ENCODE measurements at regions not wholly inside any gene's neighbourhood (a gene's known extent, or its start where the extent isn't known, plus 50 kb on each side); places are given as distances from the start of the nearest gene placed in this dataset.
"Not testable (repeated sequence)": the region's sequence is repeated elsewhere in the genome, so short reads cannot be mapped to it uniquely, and the experiment has no call there.

DNA sequence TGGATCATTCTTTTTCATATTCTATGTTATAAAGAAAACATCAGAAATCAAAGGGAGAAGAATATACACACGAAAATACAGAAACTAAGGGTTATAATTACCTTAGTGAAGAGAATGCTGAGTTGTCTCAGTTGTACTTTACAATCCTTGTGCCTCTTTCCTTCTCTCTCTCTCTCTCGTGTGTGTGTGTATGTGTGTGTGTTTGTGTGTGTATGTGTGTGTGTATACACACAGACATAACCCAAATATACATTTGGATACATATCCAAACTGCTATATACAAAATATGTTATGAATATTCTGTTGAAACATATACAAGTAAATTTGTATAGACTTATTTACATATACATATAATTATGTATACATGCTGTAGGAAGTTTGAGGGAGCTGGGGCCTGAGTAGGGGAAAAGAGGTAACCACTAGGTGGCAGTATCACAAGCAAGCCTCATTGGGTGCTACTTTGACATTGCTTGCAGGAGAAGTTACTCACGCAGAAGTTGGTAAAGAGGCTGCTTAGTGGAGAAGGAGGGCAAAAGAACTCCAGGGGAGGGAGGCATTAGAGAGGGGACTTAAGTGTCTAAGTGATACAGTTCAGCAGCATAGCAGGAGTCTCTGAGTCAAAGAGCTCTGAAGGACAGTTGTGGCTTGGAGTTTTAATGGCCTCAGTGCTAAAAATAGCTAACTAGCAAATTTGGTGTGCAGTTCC is 465.1 kb upstream of the PCDH20 start:
- CTCF ChIA-PET: interaction anchor here (0.7 to 2.9 kb wide), 6 partner anchors 8 to 75 kb away, joined by 3 to 65 read pairs (median 4); no protein-coding TSS in a partner anchor
- POLR2A ChIA-PET: no interaction called here
- Histone ChIP-seq H3K4me3 (replicated peaks in 1 of 3; ENCODE audit: insufficient read depth in 1 of 3, low read depth in 1 of 3, low read length in 3 of 3) (no peak overlapping the region), H3K27ac (ENCODE audit: insufficient read depth, low read depth, low read length) (no peak overlapping the region), H3K9me3 (replicated peaks; ENCODE audit: control insufficient read depth, insufficient read depth, low read length) (no peaks in the 10 kb centered on the region), H3K9me1 (replicated peaks; ENCODE audit: control insufficient read depth, extremely low read depth, insufficient read depth, low read length) (no peaks in the 10 kb centered on the region), H3K4me2 (ENCODE audit: insufficient read depth, low read length) (no peak overlapping the region), H3K27me3 (ENCODE audit: control insufficient read depth in 2 of 2, insufficient read depth in 2 of 2, low read length in 2 of 2) (no peaks in the 10 kb centered on the region), H2AFZ (ENCODE audit: low read depth, low read length) (no peak overlapping the region), H4K20me1 (replicated peaks; ENCODE audit: control insufficient read depth, extremely low read depth, insufficient read depth, low read length) (no peaks in the 10 kb centered on the region), H3K4me1 (ENCODE audit: control insufficient read depth, extremely low read depth, insufficient read depth, low read length) (no peaks in the 10 kb centered on the region), H3K9ac (replicated peaks; ENCODE audit: extremely low read depth, insufficient read depth, low read length) (no peak overlapping the region), H3K79me2 (ENCODE audit: control insufficient read depth, insufficient read depth, low read length) (no peaks in the 10 kb centered on the region), H3K36me3 (ENCODE audit: control insufficient read depth in 2 of 2, extremely low read depth in 1 of 2, insufficient read depth in 2 of 2, low read length in 2 of 2) (no peaks in the 10 kb centered on the region)
- DNase-seq (ENCODE audit: low read depth, low spot score): peak; percentile 58
- TF ChIP-seq GATA2 (IDR thresholded peaks at IDR 0.05; ENCODE audit: insufficient read depth, insufficient read length, low read depth, low read length) (no peak), JUN (IDR thresholded peaks at IDR 0.05; ENCODE audit: borderline replicate concordance, insufficient read depth, insufficient read length, low read depth) (no peak)
- TF ChIP-seq, protein P1, sequence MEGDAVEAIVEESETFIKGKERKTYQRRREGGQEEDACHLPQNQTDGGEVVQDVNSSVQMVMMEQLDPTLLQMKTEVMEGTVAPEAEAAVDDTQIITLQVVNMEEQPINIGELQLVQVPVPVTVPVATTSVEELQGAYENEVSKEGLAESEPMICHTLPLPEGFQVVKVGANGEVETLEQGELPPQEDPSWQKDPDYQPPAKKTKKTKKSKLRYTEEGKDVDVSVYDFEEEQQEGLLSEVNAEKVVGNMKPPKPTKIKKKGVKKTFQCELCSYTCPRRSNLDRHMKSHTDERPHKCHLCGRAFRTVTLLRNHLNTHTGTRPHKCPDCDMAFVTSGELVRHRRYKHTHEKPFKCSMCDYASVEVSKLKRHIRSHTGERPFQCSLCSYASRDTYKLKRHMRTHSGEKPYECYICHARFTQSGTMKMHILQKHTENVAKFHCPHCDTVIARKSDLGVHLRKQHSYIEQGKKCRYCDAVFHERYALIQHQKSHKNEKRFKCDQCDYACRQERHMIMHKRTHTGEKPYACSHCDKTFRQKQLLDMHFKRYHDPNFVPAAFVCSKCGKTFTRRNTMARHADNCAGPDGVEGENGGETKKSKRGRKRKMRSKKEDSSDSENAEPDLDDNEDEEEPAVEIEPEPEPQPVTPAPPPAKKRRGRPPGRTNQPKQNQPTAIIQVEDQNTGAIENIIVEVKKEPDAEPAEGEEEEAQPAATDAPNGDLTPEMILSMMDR (IDR thresholded peaks at IDR 0.05; ENCODE audit: extremely low read depth in 1 of 2, insufficient read depth in 1 of 2, low read depth in 1 of 2, low read length in 2 of 2): peak; percentile 48 to 70
- peak; percentile 8 for FAIRE-seq
- intact Hi-C loops (cut with micrococcal nuclease) (loop anchor here (1.0 to 2.0 kb wide), 2 partner anchors 74 to 478 kb away; no protein-coding TSS in a partner anchor), dilution Hi-C loops (cut with MboI; ENCODE audit: extremely low pct_ligation_motif_present, low sequenced_read_pairs) (no loop called here)
- BruUV-seq (replicated peaks): no TSS peak

GRCh38 chr13:61878565-61878964 is 462.9 kb upstream of the PCDH20 start:
- BruUV-seq (replicated peaks); POLR2A ChIA-PET: not testable (repeated sequence)

More at GRCh38 chr13:61878565-61878964, 462.9 kb upstream of the PCDH20 start:
- H3K4me3 ChIP-seq (replicated peaks in 1 of 3; ENCODE audit: insufficient read depth in 1 of 3, low read depth in 1 of 3, low read length in 3 of 3); DNase-seq (ENCODE audit: low read depth, low spot score); H3K9me1 ChIP-seq (replicated peaks; ENCODE audit: control insufficient read depth, extremely low read depth, insufficient read depth, low read length); H3K36me3 ChIP-seq (ENCODE audit: control insufficient read depth in 2 of 2, extremely low read depth in 1 of 2, insufficient read depth in 2 of 2, low read length in 2 of 2); H4K20me1 ChIP-seq (replicated peaks; ENCODE audit: control insufficient read depth, extremely low read depth, insufficient read depth, low read length); H3K9ac ChIP-seq (replicated peaks; ENCODE audit: extremely low read depth, insufficient read depth, low read length); H3K27ac ChIP-seq (ENCODE audit: insufficient read depth, low read depth, low read length); H2AFZ ChIP-seq (ENCODE audit: low read depth, low read length); FAIRE-seq; dilution Hi-C loops (cut with MboI; ENCODE audit: extremely low pct_ligation_motif_present, low sequenced_read_pairs); intact Hi-C loops (cut with micrococcal nuclease); H3K4me2 ChIP-seq (ENCODE audit: insufficient read depth, low read length); H3K4me1 ChIP-seq (ENCODE audit: control insufficient read depth, extremely low read depth, insufficient read depth, low read length); H3K27me3 ChIP-seq (ENCODE audit: control insufficient read depth in 2 of 2, insufficient read depth in 2 of 2, low read length in 2 of 2); H3K9me3 ChIP-seq (replicated peaks; ENCODE audit: control insufficient read depth, insufficient read depth, low read length); H3K79me2 ChIP-seq (ENCODE audit: control insufficient read depth, insufficient read depth, low read length): not testable (repeated sequence)
- CTCF ChIA-PET: interaction anchor here (0.9 kb wide), 1 partner anchor 75 kb away, joined by 5 read pairs; no protein-coding TSS in a partner anchor

All from endothelial cell of umbilical vein (primary cell).